ENCODE measurements at regions not wholly inside any gene's neighbourhood (a gene's known extent, or its start where the extent isn't known, plus 50 kb on each side); places are given as distances from the start of the nearest gene placed in this dataset.
"Not testable (repeated sequence)": the region's sequence is repeated elsewhere in the genome, so short reads cannot be mapped to it uniquely, and the experiment has no call there.

DNA sequence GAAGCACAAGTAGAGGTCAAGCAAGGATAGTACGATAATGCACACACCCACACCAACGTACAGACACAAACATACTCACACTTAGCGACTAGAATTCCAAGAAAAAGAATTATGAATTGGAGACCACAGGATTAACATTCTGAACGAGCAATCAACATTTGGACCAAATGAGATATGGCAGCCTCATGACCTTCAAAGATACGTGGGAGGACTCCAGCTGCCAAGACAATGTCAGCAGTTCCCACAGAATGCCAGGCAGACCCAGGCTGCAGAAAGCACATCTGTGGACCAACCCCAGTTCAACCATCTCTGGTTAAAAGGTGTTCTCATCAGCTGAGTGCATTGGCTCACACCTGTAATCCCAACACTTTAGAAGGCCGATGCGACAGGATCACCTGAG lies 187.6 kb upstream of the GRAMD2B start:
- intact Hi-C loops (cut with DNase I) = no loop called here
- no peak for DNase-seq

DNA sequence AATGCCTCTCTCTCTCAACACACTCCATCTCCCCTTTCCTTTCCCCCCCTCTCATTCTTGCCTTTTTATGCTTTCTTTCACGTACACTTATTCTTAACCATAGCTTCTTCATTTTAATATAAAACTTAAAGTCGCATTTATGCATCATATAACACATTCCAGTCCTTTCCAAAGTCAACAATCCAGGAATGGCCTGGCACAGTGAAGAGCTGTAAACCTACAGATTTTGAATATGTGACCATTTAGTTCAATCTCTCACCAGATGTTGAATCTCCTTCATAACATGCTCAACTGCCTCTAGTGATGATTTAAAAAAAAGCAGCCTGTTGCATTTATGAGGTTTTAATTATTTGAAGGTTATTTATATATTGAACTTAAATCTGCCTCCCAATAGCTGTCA lies 186.2 kb upstream of the GRAMD2B start:
- intact Hi-C loops (cut with DNase I) = no loop called here
- DNase-seq = no peak

DNA sequence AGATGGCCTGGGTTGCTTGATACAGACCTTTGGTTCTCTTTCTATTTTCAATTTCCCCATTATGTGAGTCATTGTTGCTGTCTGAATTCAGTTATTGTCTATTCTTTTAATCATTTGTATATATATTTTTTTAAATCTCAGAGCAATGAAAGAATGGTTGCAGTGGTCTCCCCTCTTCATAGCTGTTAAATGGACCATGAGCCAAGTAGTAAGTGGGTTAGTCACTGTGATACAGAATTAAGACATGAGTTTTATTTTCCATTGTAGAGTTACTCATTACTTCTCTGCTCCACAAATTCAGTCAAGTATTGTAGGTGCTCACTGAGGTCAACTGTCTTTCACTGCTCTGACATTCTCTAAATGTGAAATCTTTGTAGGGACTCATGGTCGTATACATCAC lies 174.6 kb upstream of the GRAMD2B start:
- intact Hi-C loops (cut with DNase I) = no loop called here
- DNase-seq = no peak

DNA sequence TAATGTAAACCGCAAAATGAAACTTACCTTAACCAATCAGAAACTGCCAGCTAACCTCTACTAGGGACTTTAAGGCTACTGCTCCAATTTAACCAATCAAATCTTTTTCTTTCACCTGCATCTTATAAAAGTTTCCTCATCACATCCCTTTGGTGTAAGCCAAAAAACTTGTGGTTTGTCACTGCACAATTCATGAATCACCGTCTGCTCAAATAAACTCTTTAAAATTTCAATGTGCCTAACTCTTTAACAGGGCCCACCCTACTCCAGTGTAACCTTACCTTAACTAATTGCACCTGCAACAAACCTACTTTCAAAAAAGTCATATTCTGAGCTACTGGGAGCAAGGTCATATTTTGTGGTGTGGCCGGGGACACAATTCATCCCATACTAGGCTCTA lies 172.2 kb upstream of the GRAMD2B start:
- intact Hi-C loops (cut with DNase I) = no loop called here
- DNase-seq = no peak

DNA sequence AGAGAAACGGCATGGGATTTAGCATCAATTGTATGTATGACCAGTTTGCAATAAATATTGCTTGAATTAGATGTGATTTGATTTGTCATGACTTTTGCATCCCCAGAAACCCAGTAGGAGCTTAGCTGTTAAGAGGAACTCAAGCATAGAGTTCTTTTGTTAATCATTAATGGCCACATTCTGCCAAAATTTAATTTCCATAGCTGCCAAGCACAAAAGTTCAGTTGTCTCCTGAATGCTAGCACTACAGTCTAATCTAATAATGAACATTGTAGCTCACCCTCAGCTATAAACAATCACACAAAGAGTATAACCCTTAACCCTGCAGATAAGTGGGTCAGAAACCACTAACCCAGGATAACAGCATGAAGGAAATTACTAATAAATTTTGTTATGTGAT lies 169.8 kb upstream of the GRAMD2B start:
- intact Hi-C loops (cut with DNase I) = no loop called here
- no peak for DNase-seq

DNA sequence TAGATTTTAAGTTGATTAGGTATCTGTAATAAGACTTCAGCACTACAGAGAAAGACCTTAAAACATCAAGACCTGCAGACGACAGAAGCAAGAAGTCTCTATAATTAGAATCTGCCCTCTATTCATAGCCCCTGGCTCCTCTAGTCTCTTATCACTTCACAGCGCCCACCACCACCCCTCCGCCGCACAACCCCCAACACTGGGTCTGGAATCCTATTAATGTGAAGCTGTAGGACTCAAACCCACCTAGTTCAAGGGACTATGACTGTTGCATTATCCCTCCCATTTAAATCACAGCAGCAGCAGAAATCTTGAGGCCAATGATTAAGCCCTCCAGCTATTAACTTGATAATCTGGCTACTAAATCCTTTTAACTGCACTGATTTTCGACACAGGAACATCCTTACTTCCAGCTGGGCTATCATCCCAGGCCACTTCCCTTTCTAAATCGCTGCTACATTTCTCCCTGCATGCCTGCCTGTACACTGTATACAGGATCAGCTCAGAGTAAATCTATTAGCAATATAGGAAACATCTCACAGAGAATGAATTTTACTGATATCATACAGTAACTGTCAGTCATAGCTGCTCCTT lies 159.5 kb upstream of the GRAMD2B start:
- intact Hi-C loops (cut with DNase I) = no loop called here
- no peak for DNase-seq

DNA sequence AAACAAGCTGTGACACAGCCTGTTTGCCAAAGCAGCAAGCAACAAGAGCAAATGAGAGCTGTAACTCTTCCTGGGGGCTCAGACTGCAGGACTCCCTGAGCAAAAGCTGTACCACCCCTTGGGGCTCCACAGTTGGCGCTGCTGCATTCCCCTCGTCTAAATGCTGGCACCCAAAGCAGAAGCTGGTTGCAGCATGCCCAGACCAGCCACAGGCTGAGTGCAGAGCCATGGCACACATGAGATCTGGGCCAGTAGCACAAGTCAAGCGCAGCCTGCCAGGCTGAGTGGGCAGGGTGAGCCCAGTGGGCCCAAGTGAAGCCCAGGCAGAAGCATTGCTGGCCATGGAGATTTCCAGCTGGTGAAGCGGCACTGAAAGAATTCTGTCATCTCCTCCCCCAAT lies 157.3 kb upstream of the GRAMD2B start:
- no peak for DNase-seq

DNA sequence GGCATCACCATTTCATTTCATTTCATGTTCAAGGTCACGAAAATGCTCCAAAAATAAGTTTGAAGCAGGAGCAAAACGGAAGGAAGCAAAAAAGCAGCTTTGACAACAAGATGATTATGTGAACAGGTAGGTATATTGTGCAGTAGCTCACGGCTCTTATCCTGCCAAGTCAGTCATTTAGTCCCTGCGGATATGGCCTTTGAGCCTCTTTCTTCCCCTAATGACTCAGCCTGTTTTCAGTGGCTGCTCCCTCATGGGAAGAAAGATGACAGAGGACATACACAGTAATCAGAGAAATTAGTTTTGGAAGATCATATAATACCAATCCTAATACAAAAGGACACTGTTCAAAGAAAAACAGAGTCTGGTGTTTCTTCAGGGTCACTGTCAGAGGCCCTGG lies 155.8 kb upstream of the GRAMD2B start:
- no peak for DNase-seq
- intact Hi-C loops (cut with DNase I) = no loop called here

More for the DNA sequence above, 157.3 kb upstream of the GRAMD2B start:
- intact Hi-C loops (cut with DNase I) = no loop called here

DNA sequence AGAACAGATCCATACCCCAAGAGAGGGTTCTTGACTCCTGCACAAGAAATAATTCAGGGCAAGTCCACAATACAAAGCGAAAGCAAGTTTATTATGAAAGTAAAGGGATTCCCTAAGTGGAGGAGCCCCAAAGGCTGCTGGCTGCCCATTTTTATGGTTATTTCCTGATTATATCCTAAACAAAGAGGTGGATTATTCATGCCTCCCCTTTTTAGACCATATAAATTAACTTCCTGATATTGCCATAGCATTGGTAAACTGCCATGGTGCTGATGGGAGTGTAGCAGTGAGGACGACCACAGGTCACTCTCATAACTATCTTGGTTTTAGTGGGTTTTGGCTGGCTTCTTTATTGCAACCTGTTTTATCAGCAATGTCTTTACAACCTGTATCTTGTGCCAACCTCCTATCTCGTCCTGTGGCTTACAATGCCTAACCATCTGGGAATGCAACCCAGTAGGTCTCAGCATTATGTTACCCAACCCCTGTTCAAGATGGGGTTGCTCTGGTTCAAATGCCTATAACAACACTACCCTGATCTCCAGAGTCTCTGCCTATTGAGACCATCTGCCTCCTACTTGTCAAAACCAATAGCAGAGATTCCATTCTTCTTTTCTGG lies 154.4 kb upstream of the GRAMD2B start:
- intact Hi-C loops (cut with DNase I) = no loop called here
- DNase-seq = no peak

DNA sequence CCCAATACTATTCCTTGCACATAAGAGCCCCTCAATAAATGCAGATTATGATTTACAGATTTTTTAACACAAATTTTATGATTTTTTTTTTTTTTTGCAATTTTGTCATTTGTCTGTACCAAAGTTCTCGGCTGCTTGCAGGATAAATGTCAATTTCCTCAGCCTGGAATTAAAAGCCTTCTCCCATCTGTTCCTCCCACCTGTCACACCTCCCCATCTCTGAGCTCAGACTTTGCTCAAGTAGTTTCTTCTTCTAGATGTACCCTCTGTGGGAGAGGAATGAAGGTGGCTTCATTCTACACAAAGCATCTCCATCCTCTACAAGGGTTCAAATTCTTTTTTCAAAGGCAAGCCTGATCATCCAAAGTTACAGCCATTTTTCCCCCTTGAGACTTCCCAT lies 153.7 kb upstream of the GRAMD2B start:
- no peak for DNase-seq
- intact Hi-C loops (cut with DNase I) = no loop called here

DNA sequence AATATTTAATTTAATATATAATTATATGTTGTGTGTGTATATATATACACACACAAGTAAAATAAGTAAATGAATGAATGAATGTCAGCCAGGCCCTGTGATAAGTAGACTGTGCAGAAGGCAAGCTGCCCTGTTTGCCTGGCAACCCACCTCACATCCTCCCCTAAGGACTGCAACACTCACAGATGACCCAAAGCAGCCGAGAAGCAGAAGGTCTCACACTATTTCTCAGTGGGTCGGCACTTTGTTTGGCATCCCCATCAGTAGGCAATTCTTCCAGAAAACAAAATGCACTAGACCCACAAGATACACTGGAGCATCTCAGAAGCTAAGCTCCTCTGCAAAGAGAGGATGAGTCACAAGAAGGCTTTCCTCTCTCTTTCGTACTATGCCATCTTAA lies 152.1 kb upstream of the GRAMD2B start:
- intact Hi-C loops (cut with DNase I) = no loop called here
- DNase-seq = no peak

DNA sequence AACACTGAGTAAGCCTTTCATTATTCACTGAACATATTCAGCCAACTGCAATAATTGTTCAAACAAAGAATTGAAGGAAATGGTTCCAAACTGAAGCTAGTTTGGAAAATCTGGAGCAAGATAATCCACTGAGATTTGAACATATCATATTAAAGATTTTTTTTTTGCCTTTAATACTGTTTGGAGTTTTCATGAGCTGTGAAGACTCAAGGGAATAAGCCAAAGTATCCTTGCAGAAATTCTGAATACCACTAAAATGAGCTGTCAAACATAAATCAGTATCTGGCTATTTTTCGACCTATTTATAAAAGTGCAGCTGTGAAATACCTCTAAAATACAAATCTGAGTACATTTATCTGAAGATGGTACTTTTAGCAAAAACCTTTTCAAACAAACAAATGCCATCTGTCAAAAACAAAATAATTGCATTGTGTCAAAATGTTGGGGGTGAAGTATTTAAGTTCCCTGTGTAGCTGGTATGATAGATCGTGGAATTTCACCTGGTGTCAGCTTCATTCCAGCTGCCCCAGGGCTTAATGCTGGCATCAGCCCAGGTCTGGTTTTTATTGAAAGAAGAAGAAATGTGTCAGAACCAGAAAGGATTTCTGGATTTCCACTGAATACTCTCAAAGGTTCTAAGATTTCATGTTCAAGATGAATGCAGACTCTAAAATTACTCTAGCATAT lies 149.0 kb upstream of the GRAMD2B start:
- no peak for DNase-seq

DNA sequence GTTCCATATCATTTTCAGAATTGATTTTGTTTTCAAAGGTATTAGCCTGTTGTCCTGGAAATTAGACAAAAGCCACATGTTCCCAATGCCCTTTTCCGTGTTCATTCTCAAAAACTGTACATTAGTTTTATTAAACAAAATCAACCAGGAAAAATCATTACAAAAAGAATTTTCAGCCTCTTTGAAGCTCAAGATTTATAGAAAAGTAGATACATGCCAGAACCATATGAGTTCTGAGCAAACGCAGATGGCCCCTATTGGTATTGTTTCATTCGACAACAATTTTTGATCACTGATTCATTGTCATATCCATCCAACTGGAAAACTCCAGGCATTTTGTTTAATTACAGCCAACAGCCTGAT lies 148.5 kb upstream of the GRAMD2B start:
- DNase-seq = no peak

More for the DNA sequence above, 149.0 kb upstream of the GRAMD2B start:
- intact Hi-C loops (cut with DNase I) = no loop called here

DNA sequence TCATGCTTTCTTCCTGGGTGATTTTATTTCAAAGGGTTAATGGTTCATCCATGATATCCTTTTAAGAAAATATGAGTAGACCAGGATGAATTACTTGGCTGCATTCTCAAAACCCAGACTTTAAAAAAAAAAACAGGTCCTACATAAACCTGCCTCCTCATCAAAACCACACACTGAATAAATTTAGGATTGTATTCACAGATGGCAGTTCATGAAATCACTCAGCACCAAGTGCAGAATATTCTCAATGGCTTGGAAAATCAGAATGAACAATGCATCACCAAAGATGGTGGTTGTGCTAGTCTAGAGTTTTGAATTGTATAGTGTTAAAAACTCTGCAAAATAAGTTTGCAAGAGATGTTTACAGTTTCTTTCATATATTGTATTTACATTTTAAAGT lies 145.4 kb upstream of the GRAMD2B start:
- intact Hi-C loops (cut with DNase I) = no loop called here
- no peak for DNase-seq

More for the DNA sequence above, 148.5 kb upstream of the GRAMD2B start:
- intact Hi-C loops (cut with DNase I) = no loop called here

DNA sequence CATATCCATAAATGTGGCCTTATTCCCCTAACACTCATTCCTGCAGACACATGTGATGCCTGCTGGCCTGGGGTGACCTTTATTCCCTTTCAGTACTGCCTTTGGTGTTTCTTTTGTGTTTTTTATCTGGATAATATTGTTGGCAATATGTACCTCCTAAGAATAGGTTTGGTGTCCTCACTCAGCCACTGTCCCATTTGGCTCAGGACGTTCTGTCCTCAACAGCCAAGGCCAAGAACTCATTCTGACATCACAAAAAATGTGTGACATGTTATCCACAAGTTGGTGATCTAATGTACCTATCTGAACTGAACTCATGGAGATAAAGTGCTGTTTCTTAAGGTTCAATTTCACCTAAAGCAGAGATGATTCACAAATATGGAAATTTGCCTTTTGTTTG lies 142.9 kb upstream of the GRAMD2B start:
- intact Hi-C loops (cut with DNase I) = no loop called here
- DNase-seq = no peak

DNA sequence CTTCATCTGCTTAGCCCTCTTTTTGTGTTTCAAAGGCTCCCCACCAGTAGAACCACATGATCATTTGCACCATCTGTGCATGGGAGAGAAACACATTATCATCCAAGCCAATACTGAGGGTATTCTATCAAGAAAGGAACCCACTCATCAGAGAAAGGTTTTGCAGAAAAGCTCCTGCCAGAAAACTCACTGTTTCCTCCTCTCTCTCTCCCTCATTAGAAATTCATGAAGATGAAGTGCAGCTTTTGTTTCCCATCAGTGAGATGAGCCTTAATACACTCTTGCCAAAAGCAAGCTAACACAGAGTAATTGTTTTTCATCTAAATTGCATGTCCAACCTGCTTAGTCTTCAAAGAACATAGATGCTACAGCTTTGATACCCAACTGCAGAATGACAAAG lies 142.4 kb upstream of the GRAMD2B start:
- DNase-seq = peak in 2 of 42 donors; percentile 1 to 31
- intact Hi-C loops (cut with DNase I) = no loop called here

DNA sequence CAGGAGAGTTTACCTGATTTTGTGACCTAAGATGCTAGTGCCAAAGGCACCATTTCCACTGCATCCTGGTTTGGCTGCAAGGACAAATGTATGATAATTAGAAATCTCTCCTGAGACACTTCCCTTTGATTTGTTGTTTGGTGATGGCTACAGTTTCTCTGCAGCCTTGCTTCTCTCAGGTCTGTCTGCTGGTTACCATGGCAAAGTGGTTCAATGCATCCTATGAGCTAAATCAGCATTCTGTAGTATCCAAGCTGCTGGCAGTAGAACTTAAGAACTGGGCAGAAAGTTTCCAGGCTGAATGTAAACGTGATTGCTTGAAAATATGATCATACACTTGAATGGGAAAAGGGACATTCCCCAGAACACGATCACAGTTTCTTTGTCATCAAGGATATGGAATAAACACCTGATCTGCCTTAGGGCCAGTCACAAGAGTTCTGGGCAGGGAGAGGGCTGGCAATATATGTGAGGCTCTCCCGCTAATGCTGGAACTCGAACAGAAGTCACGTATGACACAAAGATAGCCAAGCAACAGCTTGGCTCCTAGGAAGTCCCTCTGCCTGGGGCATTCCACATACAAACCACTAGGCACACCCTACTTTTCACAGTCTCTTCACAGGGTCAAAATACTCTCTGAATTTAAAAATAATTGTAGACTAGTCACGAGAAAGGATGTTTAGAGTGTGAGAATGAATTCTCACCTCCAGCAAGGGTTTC lies 138.1 kb upstream of the GRAMD2B start:
- no peak for DNase-seq
- intact Hi-C loops (cut with DNase I) = no loop called here

DNA sequence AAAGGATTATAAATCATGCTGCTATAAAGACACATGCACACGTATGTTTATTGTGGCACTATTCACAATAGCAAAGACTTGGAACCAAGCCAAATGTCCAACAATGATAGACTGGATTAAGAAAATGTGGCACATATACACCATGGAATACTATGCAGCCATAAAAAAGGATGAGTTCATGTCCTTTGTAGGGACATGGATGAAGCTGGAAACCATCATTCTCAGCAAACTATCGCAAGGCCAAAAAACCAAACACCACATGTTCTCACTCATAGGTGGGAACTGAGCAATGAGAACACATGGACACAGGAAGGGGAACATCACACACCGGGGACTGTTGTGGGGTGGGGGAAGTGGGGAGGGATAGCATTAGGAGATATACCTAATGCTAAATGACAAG lies 127.1 kb upstream of the GRAMD2B start:
- DNase-seq; intact Hi-C loops (cut with DNase I): not testable (repeated sequence)

DNA sequence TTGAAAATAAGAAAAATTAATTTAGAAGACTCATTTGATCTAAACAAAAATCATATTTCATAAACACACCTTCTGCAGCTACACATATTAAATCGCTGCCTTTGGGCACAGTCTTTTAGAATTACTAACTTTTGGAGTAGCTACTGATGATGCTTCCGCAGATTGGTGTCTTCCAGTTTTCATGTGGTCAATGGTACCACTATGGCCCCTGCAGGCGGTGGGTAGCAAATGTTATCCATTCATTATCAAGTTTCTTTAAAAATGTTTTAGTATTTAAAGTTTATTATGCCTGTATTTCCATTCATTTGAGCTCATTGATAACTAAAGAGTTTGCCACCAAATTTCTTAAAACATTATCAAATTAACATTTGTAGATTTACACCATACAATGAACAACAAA lies 122.9 kb upstream of the GRAMD2B start:
- intact Hi-C loops (cut with DNase I) = no loop called here
- DNase-seq = peak in 4 of 42 donors; percentile 3 to 43 (median 4)

DNA sequence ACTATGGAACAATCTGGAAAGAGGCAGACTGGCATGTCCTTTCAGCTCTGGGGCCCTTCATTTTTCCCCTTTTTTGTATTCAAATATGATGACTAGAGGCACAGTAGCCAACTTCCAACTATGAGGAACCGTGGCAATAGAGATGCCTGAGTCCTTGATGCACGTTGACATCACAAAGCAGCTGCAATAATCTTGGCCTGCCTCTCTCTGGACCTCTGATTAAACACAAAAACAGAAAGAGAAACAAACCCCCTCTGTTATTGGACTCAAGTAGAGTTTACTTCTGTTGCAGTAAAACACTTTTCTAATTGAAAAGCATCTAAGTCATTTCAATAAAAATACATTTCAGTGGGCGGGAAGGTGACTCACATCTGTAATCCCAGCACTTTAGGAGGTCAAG lies 122.2 kb upstream of the GRAMD2B start:
- no peak for DNase-seq
- intact Hi-C loops (cut with DNase I) = no loop called here

Measured in head of caudate nucleus (tissue), 42 donors.